Hepatocyte (in vitro differentiated cells): ENCODE measurements at regions not wholly inside any gene's neighbourhood (a gene's known extent, or its start where the extent isn't known, plus 50 kb on each side); places are given as distances from the start of the nearest gene placed in this dataset.

Experiments used
- DNase-seq: peaks from one replicate; pipeline ENCODE4 v3.0.0-alpha.2; 2016; ENCODE audit warnings: low spot score
- H2AFZ ChIP-seq: fragments of 200-600 bp; sonication (generic); 2 replicates; pipeline ENCODE4 v1.6.0; 2016; ENCODE audit warnings: antibody characterized with exemption, mild to moderate bottlenecking
- H3K27ac ChIP-seq: fragments of 200-600 bp; sonication (generic); 2 replicates; pipeline ENCODE4 v1.5.1; 2016; ENCODE audit warnings: mild to moderate bottlenecking
- H3K27me3 ChIP-seq: fragments of 200-600 bp; sonication (generic); 2 replicates; pipeline ENCODE4 v1.6.1; 2016
- H3K36me3 ChIP-seq: fragments of 200-600 bp; sonication (generic); replicated peaks from 2 replicates; pipeline ENCODE4 v1.5.1; 2016; ENCODE audit warnings: low read depth; ENCODE audit not compliant: insufficient read depth
- H3K4me1 ChIP-seq: fragments of 200-600 bp; sonication (generic); 2 replicates; pipeline ENCODE4 v1.5.1; 2016; ENCODE audit warnings: mild to moderate bottlenecking, moderate library complexity; ENCODE audit not compliant: insufficient read depth
- H3K4me2 ChIP-seq: fragments of 200-600 bp; sonication (generic); 2 replicates; pipeline ENCODE4 v1.6.0; 2016
- H3K4me3 ChIP-seq: fragments of 200-600 bp; sonication (generic); 2 replicates; pipeline ENCODE4 v1.5.1; 2016; ENCODE audit warnings: mild to moderate bottlenecking
- H3K79me2 ChIP-seq: fragments of 200-600 bp; sonication (generic); 2 replicates; pipeline ENCODE4 v1.6.0; 2017; ENCODE audit warnings: mild to moderate bottlenecking
- H3K9me2 ChIP-seq: fragments of 200-600 bp; sonication (generic); replicated peaks from 2 replicates; pipeline ENCODE4 v1.6.0; 2017; ENCODE audit warnings: mild to moderate bottlenecking; ENCODE audit not compliant: insufficient read depth
- H3K9me3 ChIP-seq: fragments of 200-600 bp; sonication (generic); 2 replicates; pipeline ENCODE4 v1.5.1; 2016; ENCODE audit warnings: low read depth, mild to moderate bottlenecking
- H4K20me1 ChIP-seq: fragments of 200-600 bp; sonication (generic); 2 replicates; pipeline ENCODE4 v1.6.0; 2016; ENCODE audit warnings: mild to moderate bottlenecking; ENCODE audit not compliant: insufficient read depth, poor library complexity, severe bottlenecking
- EZH2 ChIP-seq: fragments of 200-600 bp; sonication (generic); IDR thresholded peaks from 2 replicates; pipeline ENCODE4 v1.6.1; 2016; ENCODE audit warnings: antibody characterized with exemption, mild to moderate bottlenecking, borderline replicate concordance
- EZH2phosphoT487 ChIP-seq: fragments of 200-600 bp; sonication (generic); IDR thresholded peaks from one replicate; pipeline ENCODE4 v1.6.1; 2018; ENCODE audit warnings: antibody characterized with exemption, mild to moderate bottlenecking, low read depth, moderate library complexity; ENCODE audit not compliant: unreplicated experiment, severe bottlenecking
- WGBS: methylation state at CpG from one replicate; pipeline ENCODE4 v1.1.6; 2016; ENCODE audit warnings: low lambda C conversion rate; ENCODE audit errors: missing lambda C conversion rate; 5-methylcytosine and 5-hydroxymethylcytosine counted together
- TF ChIP-seq, protein P1 (sequence below): fragments of 200-600 bp; sonication (generic); IDR thresholded peaks from 2 replicates; pipeline ENCODE4 v1.5.1; 2016; ENCODE audit warnings: antibody characterized with exemption, mild to moderate bottlenecking; ENCODE audit not compliant: poor library complexity

DNA sequence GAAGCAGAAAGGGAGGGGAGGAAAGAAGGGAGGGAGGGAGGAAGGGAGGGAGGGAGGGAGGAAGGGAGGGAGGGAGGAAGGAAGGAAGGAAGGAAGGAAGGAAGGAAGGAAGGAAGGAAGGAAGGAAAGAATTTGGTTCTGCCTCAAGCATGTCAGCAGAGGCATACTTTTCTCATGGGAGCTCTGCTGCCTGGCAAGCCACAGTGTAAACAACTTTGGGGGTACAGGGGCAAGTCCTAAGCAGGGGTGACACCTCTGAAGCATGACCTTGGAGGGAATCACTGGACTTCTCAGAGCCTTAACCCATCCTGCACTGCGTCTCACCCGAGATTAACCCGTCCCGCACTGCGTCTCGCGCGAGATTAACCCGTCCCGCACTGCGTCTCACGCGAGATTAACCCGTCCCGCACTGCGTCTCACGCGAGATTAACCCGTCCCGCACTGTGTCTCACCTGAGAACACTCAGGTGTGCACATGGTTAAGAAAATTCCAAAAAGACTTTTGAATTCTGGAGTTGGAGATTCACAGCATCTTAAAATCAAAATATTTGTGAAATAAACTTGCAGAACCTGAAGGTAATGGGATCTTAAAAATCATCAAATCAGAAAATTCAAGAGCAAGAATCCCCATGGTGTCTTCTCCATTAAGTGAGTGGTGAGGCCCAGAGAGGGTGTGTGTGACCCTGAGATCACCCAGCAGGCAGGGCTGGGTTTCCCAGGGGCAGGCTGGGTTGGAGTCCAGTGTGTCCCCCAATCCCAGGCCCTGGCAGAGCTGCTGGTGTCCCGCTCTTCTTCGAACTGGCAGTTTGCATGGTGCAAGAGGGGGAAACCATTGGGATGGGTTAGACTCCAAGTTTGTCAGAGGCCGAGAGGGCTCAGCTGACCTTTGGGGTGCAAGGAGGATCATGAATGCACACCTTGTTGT, 190.4 kb downstream of the MN1 start:
- Histone ChIP-seq H3K79me2 (no peaks in the 10 kb centered on the region), H3K4me3 (no peak overlapping the region), H3K9me2 (no peaks in the 10 kb centered on the region), H3K4me1 (no peaks in the 10 kb centered on the region), H2AFZ (no peak overlapping the region), H3K27me3 (peaks cover 22% of the 10 kb centered on the region), H3K9me3 (no peaks in the 10 kb centered on the region), H3K36me3 (no peaks in the 10 kb centered on the region), H3K27ac (no peak overlapping the region), H3K4me2 (no peak overlapping the region), H4K20me1 (no peaks in the 10 kb centered on the region)
- 94% methylated on average over 23 of the region's 23 CpGs for WGBS
- no peak for TF ChIP-seq EZH2phosphoT487
- TF ChIP-seq, protein P1, sequence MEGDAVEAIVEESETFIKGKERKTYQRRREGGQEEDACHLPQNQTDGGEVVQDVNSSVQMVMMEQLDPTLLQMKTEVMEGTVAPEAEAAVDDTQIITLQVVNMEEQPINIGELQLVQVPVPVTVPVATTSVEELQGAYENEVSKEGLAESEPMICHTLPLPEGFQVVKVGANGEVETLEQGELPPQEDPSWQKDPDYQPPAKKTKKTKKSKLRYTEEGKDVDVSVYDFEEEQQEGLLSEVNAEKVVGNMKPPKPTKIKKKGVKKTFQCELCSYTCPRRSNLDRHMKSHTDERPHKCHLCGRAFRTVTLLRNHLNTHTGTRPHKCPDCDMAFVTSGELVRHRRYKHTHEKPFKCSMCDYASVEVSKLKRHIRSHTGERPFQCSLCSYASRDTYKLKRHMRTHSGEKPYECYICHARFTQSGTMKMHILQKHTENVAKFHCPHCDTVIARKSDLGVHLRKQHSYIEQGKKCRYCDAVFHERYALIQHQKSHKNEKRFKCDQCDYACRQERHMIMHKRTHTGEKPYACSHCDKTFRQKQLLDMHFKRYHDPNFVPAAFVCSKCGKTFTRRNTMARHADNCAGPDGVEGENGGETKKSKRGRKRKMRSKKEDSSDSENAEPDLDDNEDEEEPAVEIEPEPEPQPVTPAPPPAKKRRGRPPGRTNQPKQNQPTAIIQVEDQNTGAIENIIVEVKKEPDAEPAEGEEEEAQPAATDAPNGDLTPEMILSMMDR, result no peak
- no peak for TF ChIP-seq EZH2
- no peak for DNase-seq

DNA sequence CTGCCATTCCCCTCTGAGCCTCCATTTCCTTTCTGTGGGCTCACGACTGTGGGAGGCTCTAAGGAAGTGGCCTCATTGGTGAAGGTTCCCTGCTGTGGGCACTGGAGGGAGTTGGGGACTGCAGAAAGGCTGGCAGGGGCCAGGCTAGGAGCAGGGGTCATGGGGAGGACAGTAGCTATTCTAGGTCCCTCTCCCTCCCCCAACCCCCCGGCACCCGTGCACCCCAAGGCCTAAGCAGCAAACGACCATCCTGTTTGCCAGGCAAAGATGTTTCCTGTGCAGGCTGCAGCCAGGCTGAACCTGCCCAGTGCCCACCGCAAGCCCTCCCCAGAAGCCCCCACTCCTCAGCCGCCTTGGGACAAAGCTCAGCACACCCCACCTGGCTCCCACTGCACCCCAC, 189.4 kb downstream of the MN1 start:
- no peak for DNase-seq
- H3K27me3 ChIP-seq, result peaks cover 22% of the 10 kb centered on the region
- H3K27ac ChIP-seq, result no peak overlapping the region
- no peak overlapping the region for H2AFZ ChIP-seq
- 73% methylated on average over 4 of the region's 6 CpGs for WGBS
- H3K36me3 ChIP-seq, result no peaks in the 10 kb centered on the region
- H3K9me2 ChIP-seq, result no peaks in the 10 kb centered on the region
- H3K4me3 ChIP-seq, result no peak overlapping the region
- no peaks in the 10 kb centered on the region for H3K4me1 ChIP-seq
- H3K4me2 ChIP-seq, result no peak overlapping the region
- H3K79me2 ChIP-seq, result no peaks in the 10 kb centered on the region
- TF ChIP-seq EZH2phosphoT487, result no peak
- no peak for TF ChIP-seq EZH2
- TF ChIP-seq, protein P1, result no peak
- no peaks in the 10 kb centered on the region for H3K9me3 ChIP-seq
- H4K20me1 ChIP-seq, result no peaks in the 10 kb centered on the region

DNA sequence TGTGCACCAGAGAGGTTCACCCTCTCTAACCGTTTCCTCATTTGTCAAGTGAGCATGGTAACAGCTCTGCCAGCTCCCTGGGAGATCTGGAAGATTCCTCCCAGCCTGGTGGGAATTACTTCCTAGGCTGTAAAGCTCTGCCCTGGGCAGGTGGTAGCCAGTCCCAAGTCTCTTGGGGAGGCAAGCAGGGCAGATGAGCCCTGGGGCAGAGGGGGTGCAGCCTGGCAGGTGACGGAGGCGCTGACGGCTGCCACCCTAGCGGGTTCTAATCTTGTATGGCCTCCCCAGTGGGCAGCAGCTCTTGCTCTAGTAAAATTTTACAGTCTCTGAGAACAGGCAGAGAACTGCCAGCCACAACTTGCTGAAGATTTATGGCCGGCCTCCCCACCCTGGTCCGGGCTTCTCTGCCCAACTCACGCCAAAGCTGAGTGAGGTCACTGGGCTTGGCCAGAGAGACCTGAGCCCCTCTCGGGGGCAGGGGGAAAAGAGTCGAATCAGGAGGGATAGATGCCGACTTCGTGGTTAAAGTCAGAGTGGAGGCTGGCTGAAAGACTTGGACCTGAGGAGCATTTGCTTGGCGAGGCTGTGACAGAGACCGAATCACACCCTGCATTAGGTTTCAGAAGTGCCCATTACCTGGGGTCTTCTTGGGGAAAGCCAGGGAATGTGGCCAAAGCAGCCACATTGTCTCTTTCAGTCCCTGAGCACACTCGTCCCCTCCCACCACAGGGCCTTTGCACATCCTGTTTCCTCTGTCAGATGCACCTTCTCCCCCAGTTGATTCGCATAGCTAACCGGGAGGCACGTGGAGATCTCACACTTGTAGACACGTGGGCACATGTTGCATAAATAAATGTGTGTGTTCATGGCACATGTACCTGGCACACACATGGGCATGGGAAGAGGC, 188.2 kb downstream of the MN1 start:
- 81% methylated on average over 19 of the region's 19 CpGs for WGBS
- Histone ChIP-seq H4K20me1 (no peaks in the 10 kb centered on the region), H3K4me3 (no peak overlapping the region), H3K4me2 (no peak overlapping the region), H3K36me3 (no peaks in the 10 kb centered on the region), H3K4me1 (no peaks in the 10 kb centered on the region), H2AFZ (no peak overlapping the region), H3K27ac (no peak overlapping the region), H3K79me2 (no peaks in the 10 kb centered on the region), H3K9me3 (no peaks in the 10 kb centered on the region), H3K9me2 (no peaks in the 10 kb centered on the region), H3K27me3 (peaks cover 22% of the 10 kb centered on the region)
- TF ChIP-seq EZH2phosphoT487, result no peak
- no peak for TF ChIP-seq EZH2
- TF ChIP-seq, protein P1, result no peak
- DNase-seq, result no peak
